ENCODE measurements at regions not wholly inside any gene's neighbourhood (a gene's known extent, or its start where the extent isn't known, plus 50 kb on each side); places are given as distances from the start of the nearest gene placed in this dataset.

DNA sequence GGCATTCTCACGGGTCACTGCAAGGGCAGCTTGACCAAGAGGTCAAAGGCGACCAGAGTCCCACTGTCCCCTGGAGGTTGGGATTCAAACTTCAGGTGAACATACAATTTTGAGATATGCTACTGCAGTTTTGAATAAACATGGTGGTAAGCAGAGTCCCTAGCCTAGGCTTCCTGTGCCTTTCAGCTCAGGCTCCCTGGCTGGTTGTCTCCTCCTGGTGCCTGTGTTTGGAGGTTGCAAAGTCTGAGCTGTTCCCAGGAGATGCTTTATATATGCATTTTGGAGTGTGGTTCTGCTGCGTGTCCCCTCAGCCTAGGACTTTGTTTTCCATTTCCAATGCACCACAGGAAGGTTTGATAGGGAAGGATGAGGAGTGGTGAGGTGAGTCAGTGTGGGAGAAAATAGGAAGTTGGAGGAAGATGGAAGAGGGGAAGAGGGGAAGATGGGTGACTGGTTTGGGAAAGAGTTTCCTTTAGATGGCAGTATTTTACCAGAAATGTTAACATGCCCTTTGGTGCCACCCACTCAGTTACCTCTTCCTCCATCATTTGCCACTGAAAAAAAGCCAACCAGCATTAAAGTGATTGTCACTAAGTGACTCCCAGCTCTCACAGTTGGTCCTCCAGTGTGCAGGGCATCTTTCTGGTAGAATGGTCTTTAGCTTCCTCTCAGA lies 211.7 kb upstream of the AGTR2 start:
- H3K4me2 ChIP-seq (ENCODE audit: insufficient read depth, low read length): no peak overlapping the region
- no peaks in the 10 kb centered on the region for H3K79me2 ChIP-seq (ENCODE audit: insufficient read depth, low read length)
- TF ChIP-seq CTCF (IDR thresholded peaks at IDR 0.05; ENCODE audit: extremely low read depth, low read depth, low read length): peak; percentile 14
- H3K27ac ChIP-seq (ENCODE audit: low read depth, low read length): no peak overlapping the region
- DNase-seq (ENCODE audit: insufficient read length, low spot score, missing footprints): no peak
- no peaks in the 10 kb centered on the region for H3K4me1 ChIP-seq (ENCODE audit: insufficient read depth, low read length)
- H3K9me3 ChIP-seq (ENCODE audit: low read depth, low read length): no peaks in the 10 kb centered on the region
- no peaks in the 10 kb centered on the region for H3K36me3 ChIP-seq (ENCODE audit: insufficient read depth, low read length)
- no peak overlapping the region for H2AFZ ChIP-seq (ENCODE audit: low read length)
- peaks cover 8% of the 10 kb centered on the region for H3K27me3 ChIP-seq (ENCODE audit: insufficient read depth, low read length)
- no peaks in the 10 kb centered on the region for H4K20me1 ChIP-seq (ENCODE audit: insufficient read depth, low read length)
- no peak overlapping the region for H3K4me3 ChIP-seq (ENCODE audit: insufficient read depth, low read length)

GRCh38 chrX:115960440-115961084 lies 210.0 kb upstream of the AGTR2 start:
- DNase-seq (ENCODE audit: insufficient read length, low spot score, missing footprints): no peak
- no peaks in the 10 kb centered on the region for H4K20me1 ChIP-seq (ENCODE audit: insufficient read depth, low read length)
- H3K4me1 ChIP-seq (ENCODE audit: insufficient read depth, low read length): no peaks in the 10 kb centered on the region
- H3K4me2 ChIP-seq (ENCODE audit: insufficient read depth, low read length): no peak overlapping the region
- no peak overlapping the region for H3K4me3 ChIP-seq (ENCODE audit: insufficient read depth, low read length)
- no peak overlapping the region for H2AFZ ChIP-seq (ENCODE audit: low read length)
- H3K27me3 ChIP-seq (ENCODE audit: insufficient read depth, low read length): peaks cover 8% of the 10 kb centered on the region
- H3K9me3 ChIP-seq (ENCODE audit: low read depth, low read length): no peaks in the 10 kb centered on the region
- H3K79me2 ChIP-seq (ENCODE audit: insufficient read depth, low read length): no peaks in the 10 kb centered on the region
- no peak overlapping the region for H3K27ac ChIP-seq (ENCODE audit: low read depth, low read length)
- H3K36me3 ChIP-seq (ENCODE audit: insufficient read depth, low read length): no peaks in the 10 kb centered on the region
- no peak for TF ChIP-seq CTCF (IDR thresholded peaks at IDR 0.05; ENCODE audit: extremely low read depth, low read depth, low read length)

GRCh38 chrX:115966920-115967319 lies 203.6 kb upstream of the AGTR2 start:
- Histone ChIP-seq H3K9me3 (ENCODE audit: low read depth, low read length) (no peaks in the 10 kb centered on the region), H3K4me3 (ENCODE audit: insufficient read depth, low read length) (no peak overlapping the region), H3K27me3 (ENCODE audit: insufficient read depth, low read length) (peaks cover 10% of the 10 kb centered on the region), H3K79me2 (ENCODE audit: insufficient read depth, low read length) (peaks cover 4% of the 10 kb centered on the region), H2AFZ (ENCODE audit: low read length) (no peak overlapping the region), H3K4me1 (ENCODE audit: insufficient read depth, low read length) (no peaks in the 10 kb centered on the region), H4K20me1 (ENCODE audit: insufficient read depth, low read length) (no peaks in the 10 kb centered on the region), H3K4me2 (ENCODE audit: insufficient read depth, low read length) (no peak overlapping the region), H3K27ac (ENCODE audit: low read depth, low read length) (no peak overlapping the region), H3K36me3 (ENCODE audit: insufficient read depth, low read length) (no peaks in the 10 kb centered on the region)
- TF ChIP-seq CTCF (IDR thresholded peaks at IDR 0.05; ENCODE audit: extremely low read depth, low read depth, low read length): no peak
- no peak for DNase-seq (ENCODE audit: insufficient read length, low spot score, missing footprints)

GRCh38 chrX:115968436-115969252 lies 201.9 kb upstream of the AGTR2 start:
- Histone ChIP-seq H3K79me2 (ENCODE audit: insufficient read depth, low read length) (peaks cover 4% of the 10 kb centered on the region), H3K9me3 (ENCODE audit: low read depth, low read length) (no peaks in the 10 kb centered on the region), H3K4me2 (ENCODE audit: insufficient read depth, low read length) (peak overlapping the region; percentile 53), H3K27me3 (ENCODE audit: insufficient read depth, low read length) (peaks cover 7% of the 10 kb centered on the region), H4K20me1 (ENCODE audit: insufficient read depth, low read length) (no peaks in the 10 kb centered on the region), H3K36me3 (ENCODE audit: insufficient read depth, low read length) (no peaks in the 10 kb centered on the region), H2AFZ (ENCODE audit: low read length) (peak overlapping the region; percentile 78), H3K4me1 (ENCODE audit: insufficient read depth, low read length) (no peaks in the 10 kb centered on the region), H3K27ac (ENCODE audit: low read depth, low read length) (no peak overlapping the region), H3K4me3 (ENCODE audit: insufficient read depth, low read length) (peak overlapping the region; percentile 71)
- no peak for TF ChIP-seq CTCF (IDR thresholded peaks at IDR 0.05; ENCODE audit: extremely low read depth, low read depth, low read length)
- no peak for DNase-seq (ENCODE audit: insufficient read length, low spot score, missing footprints)

Data from osteoblast (primary cell).